GM12874 (cell line): ENCODE measurements at regions not wholly inside any gene's neighbourhood (a gene's known extent, or its start where the extent isn't known, plus 50 kb on each side); places are given as distances from the start of the nearest gene placed in this dataset.

ENCODE experiments used
- CTCF ChIP-seq: IDR thresholded peaks from 2 replicates; pipeline ENCODE4 v1.5.1; 2011; ENCODE audit warnings: low read depth, mild to moderate bottlenecking, control low read depth, low read length, moderate library complexity; ENCODE audit not compliant: insufficient read depth

- no peak for TF ChIP-seq CTCF
Measured at GRCh38 chr16:59540621-59541020, 806.5 kb upstream of the GOT2 start.

- TF ChIP-seq CTCF, result no peak
Measured at GRCh38 chr16:59535298-59535697, 801.2 kb upstream of the GOT2 start.

GRCh38 chr16:59527206-59527997, 793.3 kb upstream of the GOT2 start:
- no peak for TF ChIP-seq CTCF

GRCh38 chr16:59522826-59523225, 788.7 kb upstream of the GOT2 start:
- TF ChIP-seq CTCF, result no peak

GRCh38 chr16:59514651-59515050, 780.5 kb upstream of the GOT2 start:
- no peak for TF ChIP-seq CTCF

GRCh38 chr16:59510008-59510424, 775.9 kb upstream of the GOT2 start:
- TF ChIP-seq CTCF, result no peak

- no peak for TF ChIP-seq CTCF
Measured at GRCh38 chr16:59500601-59501000, 766.5 kb upstream of the GOT2 start.

- no peak for TF ChIP-seq CTCF
Measured at GRCh38 chr16:59487067-59487466, 753.0 kb upstream of the GOT2 start.
